Suprapubic skin (tissue), 4 donors: ENCODE measurements at regions not wholly inside any gene's neighbourhood (a gene's known extent, or its start where the extent isn't known, plus 50 kb on each side); places are given as distances from the start of the nearest gene placed in this dataset.

ENCODE experiments used
- DNase-seq, 2 donors: peaks; one replicate each; pipeline ENCODE4 v3.0.0-alpha.2; 2019; ENCODE audit warnings: low spot score in 2 of 2
- H3K27ac ChIP-seq: fragments of 200-600 bp; sonication (generic); one replicate; pipeline ENCODE4 v1.5.1; 2019
- H3K27me3 ChIP-seq: fragments of 200-600 bp; sonication (generic); one replicate; pipeline ENCODE4 v1.5.1; 2019
- H3K36me3 ChIP-seq: fragments of 200-600 bp; sonication (generic); one replicate; pipeline ENCODE4 v1.5.1; 2019
- H3K4me1 ChIP-seq: fragments of 200-600 bp; sonication (generic); one replicate; pipeline ENCODE4 v1.5.1; 2019
- H3K4me3 ChIP-seq: fragments of 200-600 bp; sonication (generic); one replicate; pipeline ENCODE4 v1.5.1; 2019; ENCODE audit warnings: mild to moderate bottlenecking
- H3K9me3 ChIP-seq: fragments of 200-600 bp; sonication (generic); one replicate; pipeline ENCODE4 v1.5.1; 2019
- EP300 ChIP-seq: sonication (generic); formaldehyde crosslinking; IDR thresholded peaks from one replicate; pipeline ENCODE4 v1.6.1; 2017; ENCODE audit warnings: antibody characterized with exemption
- POLR2A ChIP-seq, 2 donors: fragments of 450-650 bp; IDR thresholded peaks; one replicate each; pipeline ENCODE4 v1.6.1; 2017; ENCODE audit warnings: antibody characterized with exemption in 2 of 2, mild to moderate bottlenecking in 2 of 2, moderate library complexity in 2 of 2
- POLR2AphosphoS5 ChIP-seq, 3 donors: sonication (generic); formaldehyde crosslinking; IDR thresholded peaks; one replicate each; pipeline ENCODE4 v1.6.1; 2017; ENCODE audit warnings: antibody characterized with exemption in 3 of 3
- WGBS: methylation state at CpG from one replicate; pipeline ENCODE4 v1.1.5; 2018; 5-methylcytosine and 5-hydroxymethylcytosine counted together
- TF ChIP-seq, protein P1 (sequence below), 2 donors: fragments of 200-600 bp in 1 of 2; fragments of 450-650 bp in 1 of 2; sonication (generic) in 1 of 2; IDR thresholded peaks; one replicate each; pipeline ENCODE4 v1.5.1; 2016 to 2019; ENCODE audit warnings: antibody characterized with exemption in 2 of 2, mild to moderate bottlenecking in 1 of 2, moderate library complexity in 1 of 2

DNA sequence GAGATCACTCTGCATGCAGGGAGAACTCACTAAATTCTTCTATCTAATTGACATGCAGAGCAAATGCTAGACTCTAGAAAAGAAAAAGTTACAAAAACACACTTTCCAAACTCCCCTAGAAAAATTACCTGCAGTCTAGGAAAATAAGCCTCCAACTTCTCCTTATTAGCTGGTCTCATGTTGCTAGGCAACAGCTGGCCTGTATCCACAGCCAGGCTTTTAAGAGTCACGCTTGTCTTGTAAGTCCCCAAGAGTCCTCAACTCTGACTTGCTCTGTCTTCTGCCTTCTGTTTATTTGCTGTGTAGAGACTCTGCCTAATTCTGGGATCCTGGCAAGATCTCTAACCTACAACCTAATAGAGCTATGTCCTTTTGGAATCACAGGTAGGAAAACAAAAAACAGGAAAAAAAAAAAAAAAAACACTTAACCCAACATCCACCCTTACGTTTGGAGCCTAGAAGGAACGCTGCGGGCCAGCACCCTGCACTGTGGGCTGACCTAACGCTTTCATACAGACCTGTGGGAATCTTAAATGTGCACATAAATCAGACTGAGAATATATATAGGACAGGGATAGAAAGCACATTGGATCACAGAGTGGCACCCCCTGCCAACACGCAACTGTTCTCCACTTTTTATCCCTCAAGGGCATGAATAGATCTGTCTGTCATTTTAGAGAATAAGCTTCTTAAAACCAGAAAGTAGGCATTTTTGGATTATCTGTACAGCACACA lies 117.0 kb upstream of the PTPRZ1 start:
- Histone ChIP-seq H3K4me1 (no peaks in the 10 kb centered on the region), H3K27me3 (no peaks in the 10 kb centered on the region), H3K9me3 (no peaks in the 10 kb centered on the region), H3K4me3 (no peak overlapping the region), H3K27ac (no peak overlapping the region), H3K36me3 (no peaks in the 10 kb centered on the region)
- DNase-seq, result no peak
- TF ChIP-seq, protein P1, sequence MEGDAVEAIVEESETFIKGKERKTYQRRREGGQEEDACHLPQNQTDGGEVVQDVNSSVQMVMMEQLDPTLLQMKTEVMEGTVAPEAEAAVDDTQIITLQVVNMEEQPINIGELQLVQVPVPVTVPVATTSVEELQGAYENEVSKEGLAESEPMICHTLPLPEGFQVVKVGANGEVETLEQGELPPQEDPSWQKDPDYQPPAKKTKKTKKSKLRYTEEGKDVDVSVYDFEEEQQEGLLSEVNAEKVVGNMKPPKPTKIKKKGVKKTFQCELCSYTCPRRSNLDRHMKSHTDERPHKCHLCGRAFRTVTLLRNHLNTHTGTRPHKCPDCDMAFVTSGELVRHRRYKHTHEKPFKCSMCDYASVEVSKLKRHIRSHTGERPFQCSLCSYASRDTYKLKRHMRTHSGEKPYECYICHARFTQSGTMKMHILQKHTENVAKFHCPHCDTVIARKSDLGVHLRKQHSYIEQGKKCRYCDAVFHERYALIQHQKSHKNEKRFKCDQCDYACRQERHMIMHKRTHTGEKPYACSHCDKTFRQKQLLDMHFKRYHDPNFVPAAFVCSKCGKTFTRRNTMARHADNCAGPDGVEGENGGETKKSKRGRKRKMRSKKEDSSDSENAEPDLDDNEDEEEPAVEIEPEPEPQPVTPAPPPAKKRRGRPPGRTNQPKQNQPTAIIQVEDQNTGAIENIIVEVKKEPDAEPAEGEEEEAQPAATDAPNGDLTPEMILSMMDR (IDR thresholded peaks at IDR 0.05), result no peak
- no peak for TF ChIP-seq POLR2A (IDR thresholded peaks at IDR 0.05)
- no peak for TF ChIP-seq POLR2AphosphoS5 (IDR thresholded peaks at IDR 0.05)
- TF ChIP-seq EP300, result no peak
- 42% methylated on average over 6 of the region's 6 CpGs for WGBS

DNA sequence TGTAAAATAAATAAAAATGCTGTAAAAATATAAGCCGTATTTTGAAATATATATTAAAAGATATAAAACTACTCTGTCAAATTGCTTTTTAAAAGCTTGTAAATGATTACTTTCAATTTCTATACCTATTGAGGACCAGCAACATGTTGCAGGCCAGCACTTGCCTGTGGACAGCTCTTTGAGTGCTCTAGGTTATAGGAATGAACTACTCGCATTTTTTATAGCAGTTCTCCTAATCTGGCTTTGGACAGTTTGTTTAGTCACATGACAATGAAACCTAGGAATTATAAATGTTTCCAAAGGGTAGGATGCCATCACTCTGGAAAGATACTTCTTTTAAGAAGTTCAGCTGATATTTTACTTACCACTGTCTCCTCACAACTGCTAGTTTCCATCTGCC lies 117.7 kb upstream of the PTPRZ1 start:
- Histone ChIP-seq H3K4me3 (no peak overlapping the region), H3K36me3 (no peaks in the 10 kb centered on the region), H3K27me3 (no peaks in the 10 kb centered on the region), H3K4me1 (no peaks in the 10 kb centered on the region), H3K9me3 (no peaks in the 10 kb centered on the region), H3K27ac (no peak overlapping the region)
- WGBS, result 57% methylated on average over 2 of the region's 2 CpGs
- no peak for DNase-seq
- TF ChIP-seq POLR2AphosphoS5 (IDR thresholded peaks at IDR 0.05) (no peak), EP300 (no peak), POLR2A (IDR thresholded peaks at IDR 0.05) (no peak)
- TF ChIP-seq, protein P1 (IDR thresholded peaks at IDR 0.05), result no peak

DNA sequence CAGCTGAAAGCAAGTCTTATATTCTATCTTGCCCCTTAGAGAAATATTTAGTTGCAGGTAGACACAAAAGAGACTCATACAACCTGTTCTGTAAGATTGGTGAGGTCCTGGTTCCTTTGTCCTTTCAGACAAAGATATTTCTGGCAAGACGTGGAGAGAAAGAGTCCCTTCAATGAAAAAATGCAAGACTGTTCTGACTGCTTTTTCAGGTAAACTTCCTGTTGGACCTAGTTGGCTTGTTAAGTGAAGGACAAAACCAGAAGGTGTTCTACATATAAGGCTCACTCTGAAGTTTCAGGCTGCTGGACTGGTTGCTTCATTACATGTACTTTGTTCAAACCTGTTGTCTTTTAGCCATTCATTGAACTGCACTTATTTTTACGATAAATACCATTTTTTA lies 119.0 kb upstream of the PTPRZ1 start:
- WGBS, result 73% methylated on average over 2 of the region's 2 CpGs
- no peak overlapping the region for H3K27ac ChIP-seq
- no peak for DNase-seq
- no peaks in the 10 kb centered on the region for H3K36me3 ChIP-seq
- H3K9me3 ChIP-seq, result no peaks in the 10 kb centered on the region
- no peak for TF ChIP-seq POLR2A (IDR thresholded peaks at IDR 0.05)
- TF ChIP-seq POLR2AphosphoS5 (IDR thresholded peaks at IDR 0.05), result no peak
- TF ChIP-seq EP300, result no peak
- no peak overlapping the region for H3K4me3 ChIP-seq
- no peaks in the 10 kb centered on the region for H3K4me1 ChIP-seq
- no peaks in the 10 kb centered on the region for H3K27me3 ChIP-seq

DNA sequence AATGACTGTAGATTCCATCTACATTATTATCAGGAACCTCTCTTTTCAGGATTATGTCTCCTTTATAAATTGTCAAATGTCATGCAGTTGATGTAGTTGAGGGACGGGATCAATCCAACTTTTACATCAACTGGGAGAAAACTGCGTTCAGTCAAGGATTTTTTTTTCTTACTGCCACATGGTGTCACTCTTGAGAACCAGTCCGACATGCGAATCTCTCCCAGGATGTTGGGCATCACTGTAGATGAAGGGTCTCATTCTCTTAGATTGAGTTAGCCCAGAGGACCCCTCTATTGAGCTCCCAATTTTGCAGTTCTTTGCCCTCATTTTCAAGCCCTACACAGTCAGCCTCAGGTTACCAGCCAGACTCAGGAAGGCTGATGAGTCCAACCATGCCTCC lies 120.3 kb upstream of the PTPRZ1 start:
- DNase-seq, result no peak
- Histone ChIP-seq H3K9me3 (no peaks in the 10 kb centered on the region), H3K36me3 (no peaks in the 10 kb centered on the region), H3K4me3 (no peak overlapping the region), H3K27ac (no peak overlapping the region), H3K27me3 (no peaks in the 10 kb centered on the region), H3K4me1 (no peaks in the 10 kb centered on the region)
- 43% methylated on average over 4 of the region's 4 CpGs for WGBS
- TF ChIP-seq POLR2A (IDR thresholded peaks at IDR 0.05) (no peak), POLR2AphosphoS5 (IDR thresholded peaks at IDR 0.05) (no peak), EP300 (no peak)
- TF ChIP-seq, protein P1 (IDR thresholded peaks at IDR 0.05), result no peak

DNA sequence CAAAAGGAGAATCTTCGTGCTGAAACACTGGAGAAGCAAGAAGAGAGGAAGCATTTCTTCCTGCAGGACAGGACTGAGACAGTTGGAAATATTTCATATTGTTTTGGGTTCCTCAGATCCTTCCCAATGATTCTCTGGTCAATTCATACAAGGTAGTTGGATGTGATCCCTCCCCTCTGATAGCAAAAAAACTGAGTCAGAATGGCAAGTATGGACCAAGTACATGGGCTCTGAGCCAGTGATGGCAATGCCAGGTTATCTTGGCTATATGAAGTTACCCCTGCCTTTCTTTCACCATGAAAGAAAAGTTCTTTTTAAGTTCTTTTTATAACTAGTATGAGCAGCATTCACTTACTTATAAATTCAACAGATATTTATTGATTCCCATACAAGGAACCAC lies 124.4 kb upstream of the PTPRZ1 start:
- no peak overlapping the region for H3K4me3 ChIP-seq
- no peaks in the 10 kb centered on the region for H3K9me3 ChIP-seq
- WGBS, result 41% methylated on average over 1 of the region's 1 CpG
- H3K36me3 ChIP-seq, result no peaks in the 10 kb centered on the region
- no peak overlapping the region for H3K27ac ChIP-seq
- no peaks in the 10 kb centered on the region for H3K27me3 ChIP-seq
- H3K4me1 ChIP-seq, result peaks cover 3% of the 10 kb centered on the region
- DNase-seq, result no peak
- no peak for TF ChIP-seq EP300
- no peak for TF ChIP-seq POLR2A (IDR thresholded peaks at IDR 0.05)
- no peak for TF ChIP-seq POLR2AphosphoS5 (IDR thresholded peaks at IDR 0.05)

DNA sequence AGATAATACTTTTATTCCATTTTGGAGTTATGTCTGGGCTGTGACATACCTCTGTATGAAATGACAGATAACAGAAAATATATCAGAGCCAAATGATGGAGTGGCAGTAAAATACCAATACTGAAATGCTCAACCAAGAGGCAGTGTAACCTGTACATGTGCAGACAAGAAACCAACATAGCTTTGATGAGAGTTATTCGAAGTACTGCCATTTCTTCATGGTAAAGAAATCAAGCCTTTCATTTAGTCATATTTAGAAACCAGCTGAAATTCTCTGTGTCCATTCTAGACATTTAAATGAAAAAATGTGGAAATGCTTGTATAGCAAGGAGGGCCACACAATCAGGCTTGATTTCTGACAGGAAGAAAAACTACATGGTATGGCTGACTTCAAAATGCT lies 127.1 kb upstream of the PTPRZ1 start:
- no peak for TF ChIP-seq EP300
- TF ChIP-seq POLR2A (IDR thresholded peaks at IDR 0.05), result no peak
- no peak for TF ChIP-seq POLR2AphosphoS5 (IDR thresholded peaks at IDR 0.05)
- TF ChIP-seq, protein P1 (IDR thresholded peaks at IDR 0.05), result no peak
- Histone ChIP-seq H3K4me1 (peaks cover 3% of the 10 kb centered on the region), H3K27me3 (no peaks in the 10 kb centered on the region), H3K4me3 (no peak overlapping the region), H3K36me3 (no peaks in the 10 kb centered on the region), H3K27ac (no peak overlapping the region), H3K9me3 (no peaks in the 10 kb centered on the region)
- WGBS, result 52% methylated on average over 1 of the region's 1 CpG
- DNase-seq, result no peak
